AG20443 (cell line): ENCODE measurements at regions not wholly inside any gene's neighbourhood (a gene's known extent, or its start where the extent isn't known, plus 50 kb on each side); places are given as distances from the start of the nearest gene placed in this dataset.

Experiments
- DNase-seq: peaks from one replicate; pipeline ENCODE4 v3.0.0; 2012; ENCODE audit warnings: low spot score, mixed read lengths

- no peak for DNase-seq
Observed at GRCh38 chr12:70154960-70155589, 88.2 kb upstream of the CNOT2 start.

- DNase-seq = no peak
Observed at GRCh38 chr12:70157099-70157498, 86.1 kb upstream of the CNOT2 start.

GRCh38 chr12:70165450-70165849, 77.8 kb upstream of the CNOT2 start:
- no peak for DNase-seq

GRCh38 chr12:70176290-70176689, 66.9 kb upstream of the CNOT2 start:
- no peak for DNase-seq

GRCh38 chr12:70177631-70178030, 65.6 kb upstream of the CNOT2 start:
- DNase-seq = no peak

- DNase-seq = peak; percentile 16
Observed at GRCh38 chr12:70178038-70178437, 65.2 kb upstream of the CNOT2 start.

GRCh38 chr12:70180130-70180529, 63.1 kb upstream of the CNOT2 start:
- DNase-seq = no peak

- no peak for DNase-seq
Observed at GRCh38 chr12:70185301-70185700, 57.9 kb upstream of the CNOT2 start.

GRCh38 chr12:70186436-70186835, 56.8 kb upstream of the CNOT2 start:
- no peak for DNase-seq

GRCh38 chr12:70190262-70191010, 52.8 kb upstream of the CNOT2 start:
- no peak for DNase-seq
